G401 (cell line): ENCODE measurements at regions not wholly inside any gene's neighbourhood (a gene's known extent, or its start where the extent isn't known, plus 50 kb on each side); places are given as distances from the start of the nearest gene placed in this dataset.

ENCODE experiments used
- DNase-seq: peaks from one replicate; pipeline ENCODE4 v3.0.0-alpha.2; 2015; ENCODE audit warnings: low spot score
- in situ Hi-C: cut with HindIII; loops from 2 replicates; pipeline ENCODE4 v1.10.0; 2016; ENCODE audit warnings: low sequenced_read_pairs, mixed read lengths

GRCh38 chr2:176463546-176463945 is 194.3 kb downstream of the MTX2 start:
- no peak for DNase-seq
- in situ Hi-C loops, result no loop called here

- in situ Hi-C loops, result no loop called here
- no peak for DNase-seq
Measured at GRCh38 chr2:176464886-176465564, 195.8 kb downstream of the MTX2 start.

GRCh38 chr2:176466918-176467452 is 197.7 kb downstream of the MTX2 start:
- no peak for DNase-seq
- in situ Hi-C loops, result no loop called here

GRCh38 chr2:176467595-176467994 is 198.4 kb downstream of the MTX2 start:
- in situ Hi-C loops, result no loop called here

GRCh38 chr2:176468457-176469113 is 199.3 kb downstream of the MTX2 start:
- in situ Hi-C loops, result no loop called here
- no peak for DNase-seq

More at GRCh38 chr2:176467595-176467994, 198.4 kb downstream of the MTX2 start:
- no peak for DNase-seq

GRCh38 chr2:176470713-176471112 is 201.5 kb downstream of the MTX2 start:
- DNase-seq, result no peak
- in situ Hi-C loops, result no loop called here

- DNase-seq, result no peak
- in situ Hi-C loops, result no loop called here
Measured at GRCh38 chr2:176471949-176472348, 202.7 kb downstream of the MTX2 start.

- DNase-seq, result no peak
- in situ Hi-C loops, result no loop called here
Measured at GRCh38 chr2:176473177-176473576, 203.9 kb downstream of the MTX2 start.

GRCh38 chr2:176473851-176474250 is 204.6 kb downstream of the MTX2 start:
- in situ Hi-C loops, result no loop called here
- DNase-seq, result no peak

- in situ Hi-C loops, result loop anchor here (5.0 kb wide), 1 partner anchor 45 kb away; no protein-coding TSS in a partner anchor
- no peak for DNase-seq
Measured at GRCh38 chr2:176477336-176477735, 208.1 kb downstream of the MTX2 start.

GRCh38 chr2:176479961-176480360 is 210.7 kb downstream of the MTX2 start:
- in situ Hi-C loops, result loop anchor here (5.0 kb wide), 1 partner anchor 42 kb away; no protein-coding TSS in a partner anchor
- DNase-seq, result no peak

- in situ Hi-C loops, result no loop called here
Measured at GRCh38 chr2:176482107-176482506, 212.9 kb downstream of the MTX2 start.

GRCh38 chr2:176483476-176483875 is 214.2 kb downstream of the MTX2 start:
- no peak for DNase-seq
- in situ Hi-C loops, result no loop called here

More at GRCh38 chr2:176482107-176482506, 212.9 kb downstream of the MTX2 start:
- DNase-seq, result no peak

- in situ Hi-C loops, result no loop called here
- DNase-seq, result no peak
Measured at GRCh38 chr2:176483901-176484568, 214.8 kb downstream of the MTX2 start.

- in situ Hi-C loops, result no loop called here
Measured at GRCh38 chr2:176484838-176485237, 215.6 kb downstream of the MTX2 start.

GRCh38 chr2:176488431-176488830 is 219.2 kb downstream of the MTX2 start:
- no peak for DNase-seq
- in situ Hi-C loops, result no loop called here

More at GRCh38 chr2:176484838-176485237, 215.6 kb downstream of the MTX2 start:
- no peak for DNase-seq

- in situ Hi-C loops, result no loop called here
- no peak for DNase-seq
Measured at GRCh38 chr2:176490061-176490861, 221.0 kb downstream of the MTX2 start.

- in situ Hi-C loops, result no loop called here
- no peak for DNase-seq
Measured at GRCh38 chr2:176491172-176491904, 222.1 kb downstream of the MTX2 start.

GRCh38 chr2:176492583-176492982 is 223.3 kb downstream of the MTX2 start:
- in situ Hi-C loops, result no loop called here
- DNase-seq, result no peak
